ENCODE measurements at regions not wholly inside any gene's neighbourhood (a gene's known extent, or its start where the extent isn't known, plus 50 kb on each side); places are given as distances from the start of the nearest gene placed in this dataset.
"Not testable (repeated sequence)": the region's sequence is repeated elsewhere in the genome, so short reads cannot be mapped to it uniquely, and the experiment has no call there.

- not testable (repeated sequence) for DNase-seq
Observed at GRCh38 chr16:29355339-29356059, 51.0 kb downstream of the NPIPB11 start.

GRCh38 chr16:29354449-29354848 is 52.1 kb downstream of the NPIPB11 start:
- DNase-seq: not testable (repeated sequence)

GRCh38 chr16:29352617-29352999 is 53.9 kb downstream of the NPIPB11 start:
- not testable (repeated sequence) for DNase-seq

GRCh38 chr16:29351970-29352616 is 54.4 kb downstream of the NPIPB11 start:
- not testable (repeated sequence) for DNase-seq

GRCh38 chr16:29351271-29351969 is 55.1 kb downstream of the NPIPB11 start:
- DNase-seq: not testable (repeated sequence)

- not testable (repeated sequence) for DNase-seq
Observed at GRCh38 chr16:29349966-29350365, 56.5 kb downstream of the NPIPB11 start.

- not testable (repeated sequence) for DNase-seq
Observed at GRCh38 chr16:29348748-29349147, 57.8 kb downstream of the NPIPB11 start.

GRCh38 chr16:29348123-29348690 is 58.3 kb downstream of the NPIPB11 start:
- DNase-seq: not testable (repeated sequence)

GRCh38 chr16:29346796-29347580 is 59.5 kb downstream of the NPIPB11 start:
- not testable (repeated sequence) for DNase-seq

- not testable (repeated sequence) for DNase-seq
Observed at GRCh38 chr16:29346203-29346602, 60.3 kb downstream of the NPIPB11 start.

- DNase-seq: not testable (repeated sequence)
Observed at GRCh38 chr16:29342937-29343336, 63.6 kb downstream of the NPIPB11 start.

- DNase-seq: not testable (repeated sequence)
Observed at GRCh38 chr16:29340779-29341438, 65.6 kb downstream of the NPIPB11 start.

GRCh38 chr16:29340235-29340634 is 66.3 kb downstream of the NPIPB11 start:
- not testable (repeated sequence) for DNase-seq

GRCh38 chr16:29338821-29339700 is 67.5 kb downstream of the NPIPB11 start:
- not testable (repeated sequence) for DNase-seq

GRCh38 chr16:29337385-29337901 is 69.1 kb downstream of the NPIPB11 start:
- not testable (repeated sequence) for DNase-seq

- DNase-seq: not testable (repeated sequence)
Observed at GRCh38 chr16:29335549-29335846, 71.0 kb downstream of the NPIPB11 start.

GRCh38 chr16:29334776-29335548 is 71.5 kb downstream of the NPIPB11 start:
- not testable (repeated sequence) for DNase-seq

- not testable (repeated sequence) for DNase-seq
Observed at GRCh38 chr16:29333492-29334097, 72.9 kb downstream of the NPIPB11 start.

GRCh38 chr16:29330623-29331022 is 75.9 kb downstream of the NPIPB11 start:
- not testable (repeated sequence) for DNase-seq
